GM12892 (cell line): ENCODE measurements at regions not wholly inside any gene's neighbourhood (a gene's known extent, or its start where the extent isn't known, plus 50 kb on each side); places are given as distances from the start of the nearest gene placed in this dataset.

Experiments used
- DNase-seq: peaks from one replicate; pipeline ENCODE4 v3.0.0; 2011; ENCODE audit not compliant: insufficient read length
- FAIRE-seq: peaks from 2 replicates; lab custom pipeline; 2011; peaks lifted over from hg19 to GRCh38; lab: Jason Lieb, UNC
- POLR2A ChIP-seq: IDR thresholded peaks from 2 replicates; pipeline ENCODE4 v1.6.1; 2011; ENCODE audit warnings: low read depth, low read length, control low read depth
- POLR2AphosphoS5 ChIP-seq: IDR thresholded peaks from 2 replicates; pipeline ENCODE4 v1.6.1; 2011; ENCODE audit warnings: low read depth, low read length, control low read depth
- TAF1 ChIP-seq: IDR thresholded peaks from 2 replicates; pipeline ENCODE4 v1.6.1; 2011; ENCODE audit warnings: low read depth, mild to moderate bottlenecking, control low read depth, low read length, borderline replicate concordance

DNA sequence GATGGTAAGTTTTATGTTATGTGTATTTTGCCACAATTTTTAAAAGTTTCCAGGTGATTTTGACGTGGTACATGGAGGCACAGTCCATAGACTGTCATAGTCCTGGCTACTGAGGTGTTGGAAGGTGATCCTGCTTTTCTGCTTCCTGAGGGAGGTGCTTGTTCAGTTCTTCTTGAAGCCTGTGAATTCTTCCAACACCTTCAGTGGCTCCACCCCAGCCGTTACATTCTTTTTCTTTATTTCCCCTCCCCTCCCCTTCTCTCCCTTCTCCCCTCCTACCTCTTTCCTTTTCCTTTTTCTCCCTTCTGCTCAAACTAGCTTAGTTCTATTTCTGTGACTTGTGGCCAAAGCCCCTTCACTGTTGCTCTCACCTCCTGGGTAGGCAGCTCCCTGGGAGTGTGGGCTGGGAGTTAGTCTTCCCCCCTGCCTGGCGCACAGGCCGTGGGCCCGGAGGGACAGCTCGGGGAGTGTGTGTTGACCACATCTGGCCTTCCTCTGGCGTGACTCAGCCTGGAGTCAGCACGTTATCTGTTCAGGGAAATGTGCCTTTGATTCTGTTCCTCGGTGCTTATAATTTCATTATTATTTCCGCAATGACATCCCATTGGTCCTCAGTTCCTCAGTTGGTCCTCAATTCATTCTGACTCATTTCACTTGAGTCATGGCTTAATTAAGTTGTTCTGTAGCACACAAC lies 566.2 kb downstream of the TBC1D22A start:
- DNase-seq = no peak
- TF ChIP-seq POLR2A (no peak), POLR2AphosphoS5 (no peak), TAF1 (no peak)
- FAIRE-seq = no peak

DNA sequence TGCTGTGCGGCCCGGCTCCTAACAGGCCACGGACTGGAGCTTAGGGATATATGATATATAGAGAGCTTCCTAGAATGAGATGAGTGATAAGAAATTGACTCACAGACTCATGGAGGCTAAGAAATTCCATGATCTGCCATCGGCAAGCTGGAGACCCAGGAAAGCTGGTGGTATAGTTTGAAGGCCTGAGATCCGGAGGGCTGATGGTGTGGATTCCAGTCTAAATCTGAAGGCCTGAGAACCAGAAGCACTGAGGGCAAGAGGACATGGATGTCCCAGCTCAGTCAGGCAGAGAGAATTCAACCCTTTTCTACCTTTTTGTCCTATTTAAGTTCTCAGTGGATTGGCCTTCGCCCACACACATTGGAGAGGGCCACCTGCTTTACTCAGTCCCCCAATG lies 564.8 kb downstream of the TBC1D22A start:
- no peak for FAIRE-seq
- no peak for DNase-seq
- TF ChIP-seq POLR2A (no peak), POLR2AphosphoS5 (no peak), TAF1 (no peak)

DNA sequence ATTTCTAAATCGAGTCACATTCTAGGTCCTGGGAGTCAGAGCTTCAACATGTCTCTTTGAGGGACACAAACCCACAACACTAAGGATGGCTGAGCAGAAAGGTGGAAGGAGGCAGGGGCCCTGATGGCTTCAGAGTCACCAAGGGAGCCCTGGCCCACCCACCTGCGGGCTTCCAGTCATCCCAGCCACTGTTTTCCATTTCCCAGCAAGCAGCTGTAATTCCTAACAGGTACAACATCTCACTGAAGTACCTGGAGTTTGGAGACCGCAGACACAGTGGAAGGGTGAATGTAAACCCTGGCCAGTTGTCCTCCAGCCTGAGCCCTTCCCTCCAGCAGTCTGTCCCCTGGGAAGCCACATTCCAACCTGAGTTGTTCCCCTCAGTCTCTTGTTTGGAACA lies 562.8 kb downstream of the TBC1D22A start:
- TF ChIP-seq TAF1 (no peak), POLR2A (no peak), POLR2AphosphoS5 (no peak)
- DNase-seq = no peak
- no peak for FAIRE-seq

DNA sequence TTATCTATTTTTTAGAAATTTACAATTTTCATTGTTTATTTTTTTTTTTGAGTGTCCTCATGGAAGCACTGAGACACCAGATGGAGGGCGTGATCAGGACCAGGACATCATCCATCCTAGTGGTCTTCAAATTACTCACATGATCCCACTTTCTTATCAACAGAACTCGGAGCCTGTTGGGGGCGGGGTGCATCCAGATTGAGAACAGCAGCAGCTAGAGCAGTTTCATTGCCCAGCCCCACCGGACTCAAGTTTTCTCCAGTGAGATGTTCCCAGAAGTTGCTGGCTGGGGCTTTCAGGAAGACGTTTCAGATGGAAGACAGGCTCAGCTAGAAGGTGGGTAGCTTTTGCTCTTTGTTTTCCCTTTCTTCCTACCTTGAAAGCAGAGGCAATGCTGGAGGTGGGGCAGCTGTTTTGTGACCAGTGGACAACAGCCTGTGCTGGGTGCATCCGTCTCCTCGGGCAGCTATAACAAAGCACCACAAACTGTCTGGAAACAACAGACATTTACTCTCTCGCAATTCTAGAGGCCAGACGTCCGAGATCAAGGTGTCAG lies 562.1 kb downstream of the TBC1D22A start:
- DNase-seq = no peak
- no peak for FAIRE-seq
- TF ChIP-seq POLR2AphosphoS5 = no peak
- no peak for TF ChIP-seq POLR2A
- no peak for TF ChIP-seq TAF1

DNA sequence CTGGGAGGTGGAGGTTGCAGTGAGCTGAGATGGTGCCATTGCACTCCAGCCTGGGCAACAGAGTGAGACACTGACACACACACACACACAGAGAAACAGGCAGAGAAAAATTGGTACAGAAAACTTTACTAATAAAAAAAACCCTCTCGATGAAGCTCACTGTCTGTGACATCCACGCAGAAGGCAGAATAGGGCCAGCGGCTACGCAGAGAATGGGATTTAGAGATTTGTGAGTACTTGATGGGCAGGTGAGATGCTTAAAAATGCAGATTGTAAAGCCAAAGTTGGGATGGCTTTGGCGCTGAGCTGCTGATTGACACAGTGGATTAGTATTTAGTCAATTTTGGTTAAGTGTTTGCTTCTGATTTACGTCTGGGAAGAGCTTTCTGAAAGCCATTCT lies 561.1 kb downstream of the TBC1D22A start:
- TF ChIP-seq TAF1 = no peak
- FAIRE-seq = no peak
- no peak for DNase-seq

DNA sequence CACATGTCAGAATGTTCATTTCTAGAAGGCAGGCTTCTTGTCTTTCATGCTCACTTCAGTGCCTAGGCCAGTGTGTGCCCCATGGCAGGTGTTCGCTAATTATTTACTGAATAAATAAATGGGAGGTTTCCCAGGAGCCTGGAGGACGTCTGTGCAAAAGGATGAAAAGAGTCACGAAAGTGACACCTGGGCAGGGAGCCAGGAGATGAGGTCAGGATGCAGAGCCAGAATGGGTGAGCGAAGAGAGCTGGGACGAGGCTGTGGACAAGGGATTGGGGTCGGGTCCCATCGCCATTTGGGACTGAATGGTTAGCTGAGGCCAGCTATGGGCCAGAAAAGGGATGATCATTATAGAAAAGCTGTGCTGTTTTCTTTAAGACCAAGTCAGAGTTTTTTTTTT lies 560.4 kb downstream of the TBC1D22A start:
- no peak for DNase-seq
- FAIRE-seq = no peak
- TF ChIP-seq POLR2AphosphoS5 = no peak
- TF ChIP-seq POLR2A = no peak

DNA sequence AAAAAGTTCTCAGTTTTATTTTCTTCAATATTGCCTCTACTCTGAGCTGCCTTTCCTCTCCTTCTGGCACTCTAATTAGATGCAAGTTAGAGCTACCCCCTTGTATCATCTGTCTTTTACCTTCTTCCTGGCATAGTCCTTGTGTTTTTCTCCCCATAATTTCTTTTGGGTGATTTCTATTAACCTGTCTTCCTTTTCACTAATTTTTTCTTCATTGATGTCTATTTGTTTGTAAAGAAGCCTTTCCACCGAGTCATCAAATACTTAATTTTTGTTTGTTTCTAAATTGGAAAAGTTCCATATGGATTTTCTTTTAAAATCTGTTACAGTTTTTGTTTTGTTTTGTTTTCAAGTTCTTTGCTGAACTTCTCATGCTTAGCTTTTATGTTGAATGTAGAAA lies 558.1 kb downstream of the TBC1D22A start:
- TF ChIP-seq POLR2AphosphoS5 = no peak
- no peak for TF ChIP-seq TAF1
- no peak for TF ChIP-seq POLR2A
- DNase-seq (no peak), FAIRE-seq (no peak)

DNA sequence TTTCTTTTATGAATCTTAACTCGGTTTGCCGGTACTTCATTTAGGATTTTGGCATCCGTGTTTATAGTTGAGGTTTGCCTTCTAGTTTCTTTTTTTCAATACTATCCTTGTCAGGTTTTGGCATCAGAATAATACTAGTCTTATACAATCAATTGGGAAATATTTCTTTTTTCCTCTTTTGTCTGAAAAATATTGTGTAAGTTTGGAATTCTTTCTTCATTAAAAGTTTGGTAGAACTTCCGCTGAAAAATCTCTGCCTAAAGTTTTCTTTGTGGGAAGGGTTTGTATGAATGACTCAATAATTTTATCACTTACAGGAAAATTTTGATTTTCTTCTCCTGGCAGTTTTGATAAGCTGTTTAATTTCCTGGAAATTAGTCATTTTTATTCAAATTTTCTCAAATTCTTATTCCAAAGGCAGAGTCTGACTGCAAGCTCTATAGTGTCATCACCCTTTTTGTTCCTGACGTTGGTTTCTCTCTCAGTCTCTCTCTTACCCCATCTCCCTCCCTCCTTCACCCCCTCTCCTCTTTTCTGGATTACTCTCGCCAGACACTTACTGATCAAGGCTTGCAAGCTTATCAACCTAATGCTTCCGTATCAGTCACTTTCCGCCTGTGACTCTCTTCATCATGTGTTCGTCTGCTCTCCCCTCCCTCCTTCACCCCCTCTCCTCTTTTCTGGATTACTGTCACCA lies 555.7 kb downstream of the TBC1D22A start:
- FAIRE-seq = no peak
- no peak for TF ChIP-seq POLR2AphosphoS5
- no peak for TF ChIP-seq TAF1
- TF ChIP-seq POLR2A = no peak
- DNase-seq = no peak

DNA sequence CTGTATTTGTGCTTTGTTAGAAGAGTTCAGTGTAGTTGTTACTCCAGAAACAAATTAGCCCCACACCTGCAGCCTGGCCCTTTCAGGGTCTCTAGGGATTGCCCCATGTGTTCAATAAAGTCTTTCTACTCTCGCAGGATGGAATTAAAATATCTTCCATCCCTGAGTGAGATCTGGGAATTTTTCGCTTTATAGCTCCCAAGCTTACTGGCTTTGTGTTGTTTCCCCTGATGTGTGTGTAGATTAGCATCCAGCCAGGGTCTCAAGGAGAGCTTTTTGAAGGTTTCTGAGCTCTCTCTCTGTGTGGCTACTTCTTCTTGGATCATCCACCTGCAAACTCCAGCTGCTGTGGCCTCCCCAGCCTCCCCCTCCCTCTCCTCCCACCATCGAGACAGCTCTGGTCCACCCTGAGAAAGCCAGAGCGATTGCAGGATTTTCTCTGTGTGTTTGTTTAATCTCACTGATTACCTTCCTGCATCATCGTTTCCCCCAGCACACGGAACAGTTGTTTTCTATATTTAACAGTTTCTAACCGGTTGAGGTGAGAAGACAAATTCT lies 553.5 kb downstream of the TBC1D22A start:
- no peak for TF ChIP-seq TAF1
- TF ChIP-seq POLR2AphosphoS5 = no peak
- no peak for TF ChIP-seq POLR2A
- FAIRE-seq (no peak), DNase-seq (no peak)

DNA sequence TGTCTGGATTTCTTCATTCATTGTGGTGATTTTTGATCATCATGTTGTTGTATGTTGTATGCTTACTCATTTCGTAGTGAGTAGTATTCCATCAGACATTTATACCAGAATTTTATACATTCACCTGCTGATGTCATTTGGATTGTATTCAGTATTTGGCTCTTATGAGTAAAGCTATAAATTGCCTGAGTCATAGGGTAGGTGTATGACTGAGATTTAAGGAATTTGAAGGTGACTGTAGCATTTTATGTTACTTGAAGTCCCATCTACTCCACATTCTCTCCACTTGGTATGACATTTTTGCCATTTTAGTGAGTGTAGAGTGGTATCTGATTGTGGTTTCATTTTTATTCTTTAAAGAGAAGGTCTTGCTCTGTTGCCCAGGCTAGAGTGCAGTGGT lies 548.2 kb downstream of the TBC1D22A start:
- DNase-seq (no peak), FAIRE-seq (no peak)
- no peak for TF ChIP-seq POLR2A
- no peak for TF ChIP-seq POLR2AphosphoS5
- TF ChIP-seq TAF1 = no peak

DNA sequence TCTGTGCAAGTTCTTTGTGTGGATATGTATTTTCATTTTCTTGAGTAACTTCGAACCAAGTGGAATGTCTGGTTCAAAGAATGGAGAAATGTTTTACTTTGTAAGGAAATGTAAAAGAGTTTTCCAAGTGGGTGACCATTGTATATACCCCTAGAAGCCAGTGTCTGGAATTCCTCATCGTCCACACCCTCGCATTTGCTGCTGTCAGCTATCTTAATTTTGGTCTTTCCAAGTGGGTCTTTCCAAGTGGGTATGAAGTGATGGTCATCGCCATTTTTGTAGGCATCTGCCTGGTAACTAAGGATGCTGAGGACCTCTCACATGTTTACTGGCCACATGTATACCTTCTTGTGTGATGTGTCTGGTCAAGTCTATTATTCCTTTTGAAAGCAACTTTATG lies 547.5 kb downstream of the TBC1D22A start:
- TF ChIP-seq POLR2A (no peak), POLR2AphosphoS5 (no peak), TAF1 (no peak)
- FAIRE-seq (no peak), DNase-seq (no peak)

DNA sequence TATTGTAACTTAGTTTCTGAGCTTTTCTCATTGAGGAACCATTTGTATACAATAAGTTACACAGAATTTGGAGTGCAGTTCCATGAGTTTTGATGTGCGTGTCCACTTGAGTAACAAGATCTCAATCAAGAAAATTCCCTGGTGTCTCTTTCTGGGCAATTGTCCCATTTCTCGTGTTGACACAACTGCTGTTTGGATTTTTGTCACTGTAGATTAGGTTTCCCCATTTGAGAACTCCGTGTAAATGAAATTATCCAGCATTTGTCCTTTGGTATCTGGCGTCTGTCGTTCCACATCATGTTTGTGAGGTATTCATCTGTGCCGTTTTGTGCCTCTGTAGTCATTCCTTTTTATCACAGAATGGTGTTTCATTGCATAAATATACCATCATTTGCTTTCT lies 547.0 kb downstream of the TBC1D22A start:
- TF ChIP-seq TAF1 (no peak), POLR2A (no peak), POLR2AphosphoS5 (no peak)
- DNase-seq = no peak
- no peak for FAIRE-seq
